GM19468 (cell line): ENCODE measurements at regions not wholly inside any gene's neighbourhood (a gene's known extent, or its start where the extent isn't known, plus 50 kb on each side); places are given as distances from the start of the nearest gene placed in this dataset.

Experiments
- ATAC-seq: cut with Tn5 transposase; IDR thresholded peaks from one replicate; pipeline ENCODE4 v1.9.1; 2021; ENCODE audit warnings: mild to moderate bottlenecking, moderate library complexity, moderate number of reproducible peaks; ENCODE audit not compliant: unreplicated experiment; ENCODE audit errors: extremely low read depth

DNA sequence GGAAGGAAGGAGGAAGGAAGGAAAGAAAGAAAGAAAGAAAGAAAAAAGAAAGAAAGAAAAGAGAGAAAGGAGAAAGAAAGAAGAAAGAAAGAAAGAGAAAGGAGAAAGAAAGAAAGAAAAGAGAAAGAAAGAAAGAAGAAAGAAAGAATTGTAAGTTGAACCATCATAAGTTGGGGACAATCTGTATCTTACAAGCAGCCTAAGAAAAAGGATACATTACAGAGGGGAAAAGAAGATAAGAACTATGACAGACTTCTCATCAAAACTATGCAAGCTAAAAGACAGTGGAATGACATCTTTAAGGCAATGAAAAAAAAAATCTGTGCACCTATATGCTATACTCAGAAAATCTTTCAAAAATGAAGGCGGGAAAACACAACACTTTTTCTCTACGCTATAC lies 50.3 kb upstream of the SP4 start:
- ATAC-seq, result no peak
